ENCODE measurements at regions not wholly inside any gene's neighbourhood (a gene's known extent, or its start where the extent isn't known, plus 50 kb on each side); places are given as distances from the start of the nearest gene placed in this dataset.

DNA sequence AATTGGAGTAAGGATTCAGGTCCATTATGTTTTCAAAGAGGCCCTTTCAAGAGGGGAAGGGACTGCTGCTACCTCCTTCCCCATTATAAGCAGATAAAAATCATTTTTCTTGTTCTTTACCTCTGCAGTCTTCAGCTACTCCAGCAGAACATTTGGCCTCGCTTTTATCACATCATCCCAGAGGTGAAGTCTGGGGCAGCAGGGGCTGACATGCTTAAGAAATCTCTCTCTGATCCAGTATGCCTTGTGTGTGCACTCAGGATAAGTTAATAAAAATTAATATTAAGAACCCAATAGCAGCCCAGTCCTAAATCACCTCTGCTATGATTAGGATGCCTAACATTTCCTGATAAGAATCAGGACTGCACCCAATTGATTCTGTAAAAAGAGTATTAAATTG is 306.9 kb upstream of the NREP start:
- H3K79me2 ChIP-seq (ENCODE audit: insufficient read depth, low read length) = no peaks in the 10 kb centered on the region
- no peaks in the 10 kb centered on the region for H3K27me3 ChIP-seq (ENCODE audit: insufficient read depth, low read length)
- no peaks in the 10 kb centered on the region for H3K4me1 ChIP-seq (ENCODE audit: insufficient read depth, low read length)
- H3K4me2 ChIP-seq (ENCODE audit: low read length) = no peak overlapping the region
- H3K9ac ChIP-seq (ENCODE audit: low read length) = no peak overlapping the region
- no peaks in the 10 kb centered on the region for H3K27me3 Mint-ChIP-seq (ENCODE audit: low read depth, unreplicated experiment)
- no peak for FAIRE-seq
- no peak overlapping the region for H2AFZ ChIP-seq (ENCODE audit: low read depth, low read length)
- H3K27ac ChIP-seq (ENCODE audit: low read depth, low read length) = no peak overlapping the region
- no peak for DNase-seq (ENCODE audit: low read depth)
- H3K9me3 Mint-ChIP-seq (ENCODE audit: unreplicated experiment) = no peaks in the 10 kb centered on the region
- H3K36me3 ChIP-seq (ENCODE audit: insufficient read depth, low read length) = no peaks in the 10 kb centered on the region
- H3K4me1 Mint-ChIP-seq (ENCODE audit: low read depth, unreplicated experiment) = peaks cover 1% of the 10 kb centered on the region
- H3K4me3 Mint-ChIP-seq (ENCODE audit: unreplicated experiment) = no peak overlapping the region
- no peaks in the 10 kb centered on the region for H4K20me1 ChIP-seq (ENCODE audit: insufficient read depth, low read length)
- H3K4me3 ChIP-seq (ENCODE audit: insufficient read depth, low read depth, low read length) = no peak overlapping the region
- no peak for TF ChIP-seq EZH2 (IDR thresholded peaks at IDR 0.05; ENCODE audit: insufficient read depth, low read length)
- TF ChIP-seq, protein P1, sequence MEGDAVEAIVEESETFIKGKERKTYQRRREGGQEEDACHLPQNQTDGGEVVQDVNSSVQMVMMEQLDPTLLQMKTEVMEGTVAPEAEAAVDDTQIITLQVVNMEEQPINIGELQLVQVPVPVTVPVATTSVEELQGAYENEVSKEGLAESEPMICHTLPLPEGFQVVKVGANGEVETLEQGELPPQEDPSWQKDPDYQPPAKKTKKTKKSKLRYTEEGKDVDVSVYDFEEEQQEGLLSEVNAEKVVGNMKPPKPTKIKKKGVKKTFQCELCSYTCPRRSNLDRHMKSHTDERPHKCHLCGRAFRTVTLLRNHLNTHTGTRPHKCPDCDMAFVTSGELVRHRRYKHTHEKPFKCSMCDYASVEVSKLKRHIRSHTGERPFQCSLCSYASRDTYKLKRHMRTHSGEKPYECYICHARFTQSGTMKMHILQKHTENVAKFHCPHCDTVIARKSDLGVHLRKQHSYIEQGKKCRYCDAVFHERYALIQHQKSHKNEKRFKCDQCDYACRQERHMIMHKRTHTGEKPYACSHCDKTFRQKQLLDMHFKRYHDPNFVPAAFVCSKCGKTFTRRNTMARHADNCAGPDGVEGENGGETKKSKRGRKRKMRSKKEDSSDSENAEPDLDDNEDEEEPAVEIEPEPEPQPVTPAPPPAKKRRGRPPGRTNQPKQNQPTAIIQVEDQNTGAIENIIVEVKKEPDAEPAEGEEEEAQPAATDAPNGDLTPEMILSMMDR (IDR thresholded peaks at IDR 0.05; ENCODE audit: insufficient read depth, low read depth, low read length) = no peak
- no peaks in the 10 kb centered on the region for H3K9me3 ChIP-seq (ENCODE audit: insufficient read depth, low read depth, low read length)
- H3K36me3 Mint-ChIP-seq (ENCODE audit: low read depth, unreplicated experiment) = no peaks in the 10 kb centered on the region
- no peak overlapping the region for H3K27ac Mint-ChIP-seq (ENCODE audit: unreplicated experiment)

DNA sequence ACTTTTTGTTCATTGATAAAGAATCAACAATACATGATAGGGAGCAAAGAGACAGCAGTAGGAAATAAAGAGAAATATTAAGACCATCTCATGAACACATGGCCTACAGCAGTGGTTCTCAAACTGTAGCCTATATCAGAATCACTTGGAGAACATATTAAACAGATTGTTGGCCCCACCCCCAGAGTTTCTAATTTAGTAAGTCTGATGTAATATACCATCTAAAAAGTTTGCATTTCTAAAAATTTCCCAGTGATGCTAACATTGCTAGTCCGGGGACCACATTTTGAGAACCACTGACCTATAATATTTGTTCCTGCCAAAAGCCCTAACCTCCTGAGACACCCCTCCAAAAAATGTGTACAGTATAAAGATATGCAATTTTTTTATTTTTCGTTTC is 306.2 kb upstream of the NREP start:
- Mint-ChIP-seq H3K9me3 (ENCODE audit: unreplicated experiment) (no peaks in the 10 kb centered on the region), H3K4me1 (ENCODE audit: low read depth, unreplicated experiment) (peaks cover 1% of the 10 kb centered on the region)

DNA sequence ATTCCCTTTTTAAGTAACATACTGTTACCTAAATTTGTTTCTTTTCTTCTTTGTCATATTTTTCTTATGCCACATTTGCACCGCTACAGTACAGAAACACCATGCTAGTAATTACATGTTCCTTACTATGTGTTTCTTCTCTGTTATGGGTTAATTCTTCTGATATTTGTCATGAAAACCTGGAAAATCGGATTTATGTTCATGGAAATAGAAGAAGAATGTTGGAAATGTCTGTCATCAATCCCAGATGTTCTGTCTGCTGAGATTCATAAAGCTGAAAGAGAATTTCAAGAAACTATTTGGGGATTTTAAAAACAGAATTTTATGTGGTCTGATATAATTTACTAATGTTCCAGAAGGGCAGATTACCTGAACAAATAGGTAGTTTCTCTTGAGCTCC is 305.2 kb upstream of the NREP start:
- Mint-ChIP-seq H3K4me1 (ENCODE audit: low read depth, unreplicated experiment) (peaks cover 1% of the 10 kb centered on the region), H3K4me3 (ENCODE audit: unreplicated experiment) (no peak overlapping the region), H3K27ac (ENCODE audit: unreplicated experiment) (no peak overlapping the region), H3K9me3 (ENCODE audit: unreplicated experiment) (no peaks in the 10 kb centered on the region), H3K27me3 (ENCODE audit: low read depth, unreplicated experiment) (no peaks in the 10 kb centered on the region), H3K36me3 (ENCODE audit: low read depth, unreplicated experiment) (no peaks in the 10 kb centered on the region)
- Histone ChIP-seq H3K4me3 (ENCODE audit: insufficient read depth, low read depth, low read length) (no peak overlapping the region), H3K4me1 (ENCODE audit: insufficient read depth, low read length) (no peaks in the 10 kb centered on the region), H2AFZ (ENCODE audit: low read depth, low read length) (no peak overlapping the region), H3K36me3 (ENCODE audit: insufficient read depth, low read length) (no peaks in the 10 kb centered on the region), H4K20me1 (ENCODE audit: insufficient read depth, low read length) (no peaks in the 10 kb centered on the region), H3K27ac (ENCODE audit: low read depth, low read length) (no peak overlapping the region), H3K79me2 (ENCODE audit: insufficient read depth, low read length) (no peaks in the 10 kb centered on the region), H3K27me3 (ENCODE audit: insufficient read depth, low read length) (no peaks in the 10 kb centered on the region), H3K4me2 (ENCODE audit: low read length) (no peak overlapping the region), H3K9ac (ENCODE audit: low read length) (no peak overlapping the region), H3K9me3 (ENCODE audit: insufficient read depth, low read depth, low read length) (no peaks in the 10 kb centered on the region)
- DNase-seq (ENCODE audit: low read depth) = no peak
- FAIRE-seq = no peak
- TF ChIP-seq, protein P1 (IDR thresholded peaks at IDR 0.05; ENCODE audit: insufficient read depth, low read depth, low read length) = no peak
- no peak for TF ChIP-seq EZH2 (IDR thresholded peaks at IDR 0.05; ENCODE audit: insufficient read depth, low read length)

More for the DNA sequence above, 306.2 kb upstream of the NREP start:
- no peaks in the 10 kb centered on the region for H3K4me1 ChIP-seq (ENCODE audit: insufficient read depth, low read length)
- H3K27me3 ChIP-seq (ENCODE audit: insufficient read depth, low read length) = no peaks in the 10 kb centered on the region
- DNase-seq (ENCODE audit: low read depth) (no peak), FAIRE-seq (no peak)
- H3K36me3 ChIP-seq (ENCODE audit: insufficient read depth, low read length) = no peaks in the 10 kb centered on the region
- no peaks in the 10 kb centered on the region for H3K36me3 Mint-ChIP-seq (ENCODE audit: low read depth, unreplicated experiment)
- H3K9me3 ChIP-seq (ENCODE audit: insufficient read depth, low read depth, low read length) = no peaks in the 10 kb centered on the region
- no peak overlapping the region for H2AFZ ChIP-seq (ENCODE audit: low read depth, low read length)
- no peaks in the 10 kb centered on the region for H4K20me1 ChIP-seq (ENCODE audit: insufficient read depth, low read length)
- no peak overlapping the region for H3K27ac Mint-ChIP-seq (ENCODE audit: unreplicated experiment)
- no peak overlapping the region for H3K27ac ChIP-seq (ENCODE audit: low read depth, low read length)
- no peak overlapping the region for H3K9ac ChIP-seq (ENCODE audit: low read length)
- no peaks in the 10 kb centered on the region for H3K27me3 Mint-ChIP-seq (ENCODE audit: low read depth, unreplicated experiment)
- no peak overlapping the region for H3K4me2 ChIP-seq (ENCODE audit: low read length)
- H3K4me3 ChIP-seq (ENCODE audit: insufficient read depth, low read depth, low read length) = no peak overlapping the region
- no peaks in the 10 kb centered on the region for H3K79me2 ChIP-seq (ENCODE audit: insufficient read depth, low read length)
- no peak for TF ChIP-seq EZH2 (IDR thresholded peaks at IDR 0.05; ENCODE audit: insufficient read depth, low read length)
- TF ChIP-seq, protein P1 (IDR thresholded peaks at IDR 0.05; ENCODE audit: insufficient read depth, low read depth, low read length) = no peak
- no peak overlapping the region for H3K4me3 Mint-ChIP-seq (ENCODE audit: unreplicated experiment)

All from astrocyte (in vitro differentiated cells and primary cell).